Adrenal gland (tissue), 5 donors: ENCODE measurements at regions not wholly inside any gene's neighbourhood (a gene's known extent, or its start where the extent isn't known, plus 50 kb on each side); places are given as distances from the start of the nearest gene placed in this dataset.

ENCODE experiments used
- CTCF ChIP-seq, 6 experiments: fragments of 450-650 bp in 4 of 6; fragments of 200-600 bp in 2 of 6; sonication (generic) in 1 of 6; IDR thresholded peaks; 1 replicate in 5 of 6; 2 replicates in 1 of 6; pipeline versions ENCODE4 v1.5.1 to v1.8.0; 2016 to 2021; ENCODE audit warnings: antibody characterized with exemption in 6 of 6, mild to moderate bottlenecking in 2 of 6, moderate library complexity in 1 of 6
- POLR2A ChIP-seq, 2 donors: fragments of 450-650 bp; IDR thresholded peaks; one replicate each; pipeline ENCODE4 v1.6.1; 2017; ENCODE audit warnings: antibody characterized with exemption in 2 of 2, mild to moderate bottlenecking in 2 of 2, moderate library complexity in 1 of 2
- donor health status: DM: no; HTN: no; CAD: no.

GRCh38 chr7:132646052-132646451 is 69.8 kb upstream of the PLXNA4 start:
- no peak for TF ChIP-seq CTCF (IDR thresholded peaks at IDR 0.05)
- TF ChIP-seq POLR2A (IDR thresholded peaks at IDR 0.05): no peak
